Superior temporal gyrus (tissue), 1 donor: ENCODE measurements at regions not wholly inside any gene's neighbourhood (a gene's known extent, or its start where the extent isn't known, plus 50 kb on each side); places are given as distances from the start of the nearest gene placed in this dataset.

Experiments used
- DNase-seq: peaks from one replicate; pipeline ENCODE4 v3.0.0-alpha.2; 2016; ENCODE audit errors: extremely low spot score

DNA sequence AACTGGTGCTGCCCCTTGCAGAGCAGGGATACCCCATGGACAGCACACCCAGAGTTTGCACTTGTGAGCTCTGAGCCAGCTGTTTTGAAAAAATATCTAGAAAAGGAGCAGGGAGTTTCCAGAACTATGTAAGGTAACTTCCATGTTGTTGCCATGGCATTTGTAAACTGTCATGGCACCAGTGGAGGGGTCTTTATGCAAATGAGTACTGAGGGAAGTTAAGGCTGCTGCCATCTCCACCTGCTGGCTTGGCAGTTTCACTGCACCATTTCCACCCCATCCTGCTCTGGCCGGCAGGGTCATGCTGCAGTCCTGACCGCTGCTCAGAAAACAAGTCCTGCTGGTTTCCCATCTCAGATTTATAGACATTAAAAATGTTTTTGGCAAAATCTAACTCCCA lies 52.3 kb upstream of the SNTG2 start:
- no peak for DNase-seq

DNA sequence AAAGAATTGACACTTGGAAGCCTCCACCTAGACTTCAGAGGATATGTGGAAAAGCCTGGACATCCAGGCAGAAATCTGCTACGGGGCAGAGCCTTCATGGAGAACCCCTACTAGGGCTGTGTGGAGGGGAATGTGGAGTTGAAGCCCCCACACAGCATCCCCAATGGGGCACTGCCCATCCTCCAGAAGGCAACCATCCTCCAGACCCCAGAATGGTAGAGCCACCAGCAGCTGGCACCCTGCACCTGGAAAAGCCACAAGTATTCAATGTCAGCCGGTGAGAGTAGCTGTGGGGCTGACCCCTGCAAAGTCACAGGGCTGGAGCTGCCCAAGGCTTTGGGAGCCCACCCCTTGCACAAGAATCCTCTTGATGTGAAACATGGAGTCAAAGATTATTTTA lies 53.6 kb upstream of the SNTG2 start:
- no peak for DNase-seq

DNA sequence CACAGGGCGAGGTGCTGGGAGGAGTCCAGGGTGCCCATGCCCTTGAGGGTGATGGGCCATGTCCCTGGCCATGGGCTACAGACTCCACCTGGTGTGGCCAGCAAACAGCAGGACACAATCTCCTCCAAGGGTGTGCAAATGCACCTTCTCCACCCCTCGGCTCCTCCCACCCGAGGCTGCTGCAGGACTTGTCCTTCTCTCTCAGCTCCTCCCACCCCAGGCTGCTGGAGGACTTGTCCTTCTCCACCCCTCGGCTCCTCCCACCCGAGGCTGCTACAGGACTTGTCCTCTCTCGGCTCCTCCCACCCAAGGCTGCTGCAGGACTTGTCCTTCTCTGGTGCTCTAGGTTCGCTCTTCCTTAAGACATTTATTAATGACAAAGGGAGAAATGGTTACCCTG lies 57.3 kb upstream of the SNTG2 start:
- no peak for DNase-seq

DNA sequence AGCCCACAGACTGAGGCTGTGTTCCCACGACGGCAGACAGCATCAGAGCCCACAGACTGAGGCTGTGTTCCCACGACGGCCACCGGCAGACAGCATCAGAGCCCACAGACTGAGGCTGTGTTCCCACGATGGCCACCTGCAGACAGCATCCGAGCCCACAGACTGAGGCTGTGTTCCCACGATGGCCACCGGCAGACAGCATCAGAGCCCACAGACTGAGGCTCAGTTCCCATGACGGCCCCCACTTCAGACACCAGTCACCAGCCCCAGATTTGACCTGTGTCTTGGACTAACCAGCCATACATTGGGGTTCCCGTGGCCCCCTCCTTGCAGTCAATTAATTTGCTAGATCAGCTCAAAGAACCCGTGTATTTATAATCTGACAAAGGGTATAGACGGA lies 57.8 kb upstream of the SNTG2 start:
- DNase-seq: no peak

DNA sequence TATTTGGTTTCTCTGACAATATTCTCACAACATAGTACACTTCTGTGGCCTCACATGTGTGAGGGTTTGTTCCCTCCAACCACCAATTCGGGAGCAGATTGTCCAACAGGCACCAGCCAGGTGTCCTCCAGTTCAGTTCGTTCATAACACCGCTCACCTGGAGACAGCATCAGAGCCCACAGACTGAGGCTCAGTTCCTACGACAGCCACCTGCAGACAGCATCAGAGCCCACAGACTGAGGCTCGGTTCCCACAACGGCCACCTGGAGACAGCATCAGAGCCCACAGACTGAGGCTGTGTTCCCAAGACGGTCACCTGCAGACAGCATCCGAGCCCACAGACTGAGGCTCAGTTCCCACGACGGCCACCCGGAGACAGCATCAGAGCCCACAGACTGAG lies 58.2 kb upstream of the SNTG2 start:
- DNase-seq: no peak

DNA sequence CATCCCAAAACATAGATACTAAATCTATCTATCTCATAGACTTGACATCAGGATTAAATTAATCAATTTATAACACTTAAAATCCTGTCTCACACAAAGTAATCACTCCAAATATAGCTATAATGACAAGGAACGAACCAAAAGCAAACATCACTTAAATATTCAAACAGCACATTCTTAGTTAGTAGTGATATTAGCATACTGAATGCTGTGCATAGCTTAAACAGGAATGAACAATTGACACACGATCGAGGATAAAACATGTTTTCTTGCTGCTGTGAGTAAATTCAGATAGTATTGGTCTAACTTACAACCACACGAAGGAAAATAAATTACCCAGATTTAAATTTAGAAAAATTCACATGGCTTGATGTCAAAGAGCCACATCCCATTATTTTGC lies 58.9 kb upstream of the SNTG2 start:
- DNase-seq: no peak

DNA sequence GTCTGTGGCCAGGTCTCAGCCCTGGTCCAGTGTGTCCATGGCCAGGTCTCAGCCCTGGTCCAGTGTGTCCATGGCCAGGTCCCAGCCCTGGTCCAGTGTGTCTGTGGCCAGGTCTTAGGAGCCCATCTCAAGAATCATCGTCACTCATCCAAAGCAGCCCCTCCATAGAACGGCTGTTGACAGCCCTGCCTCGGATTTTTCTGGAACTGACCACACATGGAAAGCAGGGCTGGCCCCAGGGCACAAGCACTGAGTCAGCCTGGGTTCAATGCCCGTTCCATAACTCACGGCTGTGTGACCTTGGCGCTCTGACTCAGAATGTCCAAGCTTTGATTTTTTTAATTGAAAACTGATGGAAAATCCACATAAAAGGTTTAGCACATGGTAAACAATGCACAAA lies 59.9 kb upstream of the SNTG2 start:
- DNase-seq: no peak

DNA sequence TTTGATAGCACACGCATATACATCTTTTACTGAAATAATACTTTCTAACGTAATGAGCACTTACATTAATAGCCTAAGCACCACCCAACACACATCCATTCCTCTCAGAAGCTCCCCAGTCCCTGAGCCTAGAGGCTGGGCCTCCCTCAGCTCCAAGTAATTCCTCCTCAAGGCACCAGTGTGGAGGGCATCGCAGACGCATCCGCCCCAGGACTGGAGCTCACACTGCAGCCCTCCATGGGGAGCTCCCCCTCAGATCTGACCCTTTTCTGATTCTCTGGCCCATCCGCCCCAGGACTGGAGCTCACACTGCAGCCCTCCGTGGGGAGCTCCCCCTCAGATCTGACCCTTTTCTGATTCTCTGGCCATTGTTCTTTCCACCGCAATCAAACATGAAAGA lies 60.4 kb upstream of the SNTG2 start:
- DNase-seq: no peak

DNA sequence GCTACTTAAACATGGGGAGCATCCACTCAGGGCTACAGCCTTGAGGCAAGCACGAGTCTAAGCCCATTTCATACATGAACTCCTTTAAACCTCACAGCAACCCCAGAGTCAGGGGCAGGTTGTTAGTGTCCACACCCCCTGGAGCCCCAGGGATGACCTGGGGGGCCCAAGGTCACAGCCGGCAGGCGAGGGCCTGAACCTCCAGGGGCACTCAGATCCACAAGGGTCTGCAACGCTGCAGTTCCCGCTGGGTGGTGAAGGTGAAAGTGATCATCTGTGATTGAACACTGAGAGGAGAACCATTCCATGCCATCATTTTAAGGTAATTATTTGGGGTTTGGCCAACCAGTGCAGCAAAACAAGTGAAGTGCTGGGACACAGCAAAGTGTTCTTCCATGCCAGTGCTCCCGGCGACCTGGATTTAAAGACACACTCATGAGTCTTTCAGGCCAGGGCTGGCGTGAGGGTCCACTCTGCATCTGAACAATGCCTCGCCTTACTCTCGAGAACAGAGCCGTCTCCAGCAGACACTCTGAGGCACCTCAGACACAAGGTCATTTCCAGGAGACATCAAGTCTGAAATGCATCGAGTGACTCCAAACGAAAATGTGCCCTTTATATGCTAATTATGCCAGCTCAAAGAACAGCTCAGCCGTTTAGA lies 61.6 kb upstream of the SNTG2 start:
- no peak for DNase-seq

DNA sequence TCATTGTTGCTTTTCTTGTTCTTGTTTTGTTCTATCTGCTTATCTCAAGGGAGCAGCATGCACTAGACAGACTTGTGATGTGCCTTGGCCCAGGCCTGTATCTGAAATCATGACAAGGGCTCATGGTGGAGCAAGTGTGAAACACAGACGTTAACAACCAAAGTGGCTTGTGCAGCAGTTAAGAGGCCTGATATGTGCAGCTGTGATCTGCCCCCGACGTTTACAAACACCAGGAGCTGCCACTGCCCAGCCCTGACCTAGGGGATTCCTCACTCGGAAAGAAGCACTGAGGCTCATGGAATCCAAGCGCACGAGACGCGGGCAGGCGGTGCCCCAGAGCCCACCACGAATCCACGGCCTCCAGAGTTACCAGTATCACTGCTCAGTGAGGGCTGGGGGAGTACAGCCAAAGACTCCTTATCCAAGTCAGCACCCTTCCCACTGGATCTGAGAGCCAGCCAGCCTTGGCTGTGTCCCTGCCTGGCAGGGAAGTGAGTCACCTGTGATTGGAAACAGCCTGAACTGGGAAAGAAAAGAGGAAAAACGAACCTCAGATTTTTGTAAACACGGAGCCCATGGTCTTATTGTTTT lies 62.3 kb upstream of the SNTG2 start:
- DNase-seq: no peak

DNA sequence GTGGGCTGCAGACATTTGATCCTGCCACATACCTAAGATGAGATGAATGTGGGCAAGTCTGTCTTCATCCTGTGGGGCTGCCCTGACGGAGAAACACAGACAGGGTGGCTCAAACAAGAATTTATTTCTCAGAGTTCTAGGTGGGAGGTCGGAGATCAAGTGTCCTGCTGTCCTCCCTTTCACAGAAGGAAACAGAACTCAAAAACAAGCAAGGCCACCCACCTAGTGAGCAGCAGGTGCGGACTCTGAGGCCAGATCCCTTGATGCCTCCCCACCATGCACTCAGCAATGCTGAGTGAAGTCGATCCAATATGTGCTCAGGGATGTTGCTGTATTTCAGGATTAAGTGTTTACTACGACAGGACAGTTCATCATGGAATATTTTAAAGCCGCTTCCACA lies 63.0 kb upstream of the SNTG2 start:
- no peak for DNase-seq

DNA sequence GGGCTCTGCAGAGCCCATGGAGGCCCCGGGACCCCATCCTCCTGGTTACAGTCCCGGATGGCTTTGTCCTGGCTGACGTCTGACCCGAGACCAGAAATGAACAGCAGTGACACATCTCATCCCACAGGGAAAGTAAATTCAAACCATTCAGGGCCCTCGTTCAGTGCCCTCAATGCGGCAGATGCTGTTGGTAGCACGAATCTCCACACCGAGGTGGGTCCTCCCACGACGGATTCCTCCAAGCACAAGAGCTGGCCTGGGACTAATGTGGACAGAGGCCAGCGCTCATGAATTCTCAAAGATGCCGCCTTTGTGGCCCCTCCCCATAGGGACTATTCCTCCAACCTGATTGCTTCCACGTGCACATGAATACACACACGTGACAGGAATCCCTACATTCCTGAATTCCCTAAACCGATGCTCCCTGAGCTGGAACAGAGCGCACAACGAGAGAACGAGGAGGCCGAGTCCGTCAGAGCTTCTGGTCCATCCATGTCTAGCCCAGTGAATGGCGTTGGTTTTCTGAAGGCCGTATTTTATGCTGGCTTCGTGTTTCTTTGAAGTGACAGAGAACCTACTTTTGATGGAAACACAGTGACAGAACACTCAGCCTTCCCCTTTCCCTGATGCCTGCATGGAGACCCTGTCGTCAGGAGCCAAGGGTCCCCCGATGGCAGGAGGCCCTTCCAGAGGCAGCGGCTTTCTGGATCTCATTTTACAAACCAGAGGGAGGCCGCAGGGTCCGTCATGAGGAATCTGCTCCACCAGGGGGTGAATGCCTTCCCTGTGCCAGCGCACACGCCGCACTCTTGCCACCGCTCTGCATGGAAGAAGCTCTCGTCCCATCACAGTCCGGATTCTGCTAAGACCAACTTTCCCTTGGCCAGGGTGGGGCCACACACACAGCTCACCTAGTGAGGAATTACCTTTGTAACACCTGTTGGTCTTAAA lies 64.3 kb upstream of the SNTG2 start:
- DNase-seq: no peak

DNA sequence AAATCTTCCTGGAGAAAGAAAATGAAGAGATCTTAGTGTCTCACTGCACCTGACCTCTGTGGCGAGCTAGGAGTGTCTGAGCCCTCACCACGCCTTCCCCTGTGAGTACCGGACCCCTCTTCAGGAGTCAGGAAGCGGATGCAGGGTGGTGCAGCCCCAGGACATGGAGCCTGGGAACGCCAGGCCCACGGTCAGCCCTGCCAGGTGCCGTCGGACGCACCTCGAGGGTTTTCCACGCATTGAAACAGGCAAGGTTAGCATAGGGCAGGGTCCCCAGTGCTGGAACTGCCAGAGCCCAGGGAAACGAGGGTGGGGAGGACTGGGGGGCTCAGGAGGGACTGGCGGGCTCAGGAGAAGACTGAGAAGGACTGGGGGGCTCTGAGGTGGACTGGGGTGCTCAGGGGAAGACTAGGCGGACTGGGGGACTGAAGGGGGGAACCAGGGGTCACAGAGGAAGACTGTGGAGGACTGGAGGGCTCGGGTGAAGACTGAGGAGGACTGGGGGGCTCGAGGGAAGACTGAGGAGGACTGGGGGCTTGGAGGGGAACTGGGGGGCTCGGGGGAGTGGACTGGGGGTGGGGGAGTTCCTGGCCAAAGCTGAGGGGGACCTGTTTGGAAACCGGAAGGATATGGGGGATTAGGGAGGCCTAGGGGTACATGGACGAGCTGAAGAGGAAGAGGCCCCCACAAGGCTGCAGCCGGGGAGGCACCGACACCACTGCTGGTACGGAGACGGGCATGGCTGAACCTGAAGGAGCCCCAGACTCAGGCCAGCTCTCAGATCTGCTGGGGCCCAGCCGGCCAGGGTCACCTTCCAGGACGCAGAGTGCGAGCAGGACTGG lies 65.2 kb upstream of the SNTG2 start:
- no peak for DNase-seq

DNA sequence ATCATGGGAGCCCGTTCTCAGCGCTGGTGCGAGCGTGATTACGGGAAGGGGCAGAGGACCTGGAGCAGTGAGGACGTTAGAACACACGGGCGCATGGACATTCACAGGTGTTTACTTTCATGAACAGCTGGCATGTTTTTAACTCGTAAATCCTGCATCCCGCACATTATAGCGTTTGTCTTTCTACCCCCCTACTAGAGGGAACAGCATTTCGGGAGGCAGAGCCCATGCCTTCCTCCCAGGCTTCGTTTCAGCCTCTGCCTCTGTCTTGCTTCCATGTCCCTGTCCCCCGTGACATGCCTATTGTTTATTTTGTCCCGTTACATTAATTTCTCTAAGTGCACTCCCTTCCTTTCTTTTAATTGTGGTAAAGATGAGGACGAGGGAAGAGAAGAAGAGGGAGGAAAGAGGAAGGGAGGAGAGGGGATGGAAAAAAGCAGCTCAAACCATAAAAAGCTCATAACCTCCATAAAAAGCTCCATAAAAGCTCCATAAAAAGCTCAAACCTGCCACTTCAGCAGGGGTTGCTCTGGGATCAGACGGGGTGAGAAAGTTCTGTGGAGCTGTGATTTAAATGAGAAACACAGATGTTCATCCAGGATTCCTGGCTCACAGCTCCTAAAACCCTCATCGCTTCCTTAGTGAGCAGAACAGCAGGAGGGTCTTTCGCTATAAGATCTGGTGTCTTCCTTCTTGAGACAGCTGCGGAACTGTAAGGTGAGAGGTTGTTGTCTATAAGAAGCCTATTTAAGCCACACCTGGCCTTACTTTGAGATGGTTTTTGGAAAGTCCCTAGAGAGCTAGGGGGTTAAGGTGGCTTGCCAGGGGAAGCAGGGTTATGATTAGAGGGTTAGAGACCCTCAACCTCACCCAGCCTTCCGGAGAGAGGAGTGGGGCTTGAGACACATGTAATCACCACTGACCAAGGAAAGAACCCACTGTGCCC lies 66.6 kb upstream of the SNTG2 start:
- DNase-seq: no peak

DNA sequence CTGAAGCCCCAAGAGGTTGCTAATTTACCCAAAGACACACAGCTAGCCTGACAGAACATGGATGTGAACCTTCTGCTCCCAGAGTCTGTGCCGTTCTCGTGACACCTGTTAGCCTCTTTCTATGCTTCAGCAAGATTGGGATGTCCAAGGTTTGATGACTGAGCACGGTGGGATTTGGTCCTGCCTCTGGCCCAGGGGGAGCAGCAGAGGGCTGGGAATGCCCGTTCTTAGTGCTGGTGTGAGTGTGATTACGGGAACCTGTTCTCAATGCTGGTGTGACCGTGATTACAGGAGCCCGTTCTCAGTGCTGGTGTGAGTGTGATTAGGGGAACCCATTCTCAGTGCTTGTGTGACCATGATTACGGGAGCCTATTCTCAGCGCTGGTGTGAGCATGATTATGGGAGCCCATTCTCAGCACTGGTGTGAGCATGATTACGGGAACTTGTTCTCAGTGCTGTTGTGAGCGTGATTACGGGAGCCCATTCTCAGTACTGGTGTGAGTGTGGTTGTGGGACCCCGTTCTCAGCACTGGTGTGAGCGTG lies 67.3 kb upstream of the SNTG2 start:
- DNase-seq: no peak

DNA sequence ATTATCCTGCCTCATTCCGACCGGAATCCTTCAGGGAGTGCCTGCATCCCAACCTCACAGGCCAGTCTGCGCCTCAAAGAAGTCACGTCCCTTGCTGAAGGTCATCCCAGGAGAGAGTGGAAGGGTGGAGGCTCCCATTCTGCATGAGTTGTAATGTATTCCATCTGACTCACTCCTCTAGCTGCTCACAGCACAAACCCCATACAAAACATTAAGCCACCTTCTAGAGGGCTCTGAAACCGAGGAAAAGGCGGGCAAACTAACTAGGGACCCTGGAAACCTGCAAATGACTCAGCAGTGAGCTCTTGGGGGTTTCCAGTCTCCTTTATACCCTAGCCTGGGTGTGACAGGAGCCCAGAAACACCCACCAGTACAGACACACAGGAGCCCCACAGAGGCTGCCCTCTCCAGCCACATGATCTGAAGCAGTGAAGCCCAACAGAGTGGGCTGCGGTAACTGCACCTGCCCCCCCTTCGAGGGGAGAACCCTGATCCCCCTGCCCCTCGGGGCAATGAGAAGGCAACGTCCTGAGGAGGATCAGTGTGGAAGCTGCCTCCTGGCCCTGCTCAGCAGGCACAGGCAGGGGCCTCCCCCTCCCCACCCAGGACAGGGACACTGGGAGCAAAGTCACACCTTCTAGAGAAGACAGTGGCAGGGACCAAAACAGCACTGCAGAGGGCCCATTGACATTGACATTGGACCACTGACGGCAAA lies 69.3 kb upstream of the SNTG2 start:
- DNase-seq: no peak

DNA sequence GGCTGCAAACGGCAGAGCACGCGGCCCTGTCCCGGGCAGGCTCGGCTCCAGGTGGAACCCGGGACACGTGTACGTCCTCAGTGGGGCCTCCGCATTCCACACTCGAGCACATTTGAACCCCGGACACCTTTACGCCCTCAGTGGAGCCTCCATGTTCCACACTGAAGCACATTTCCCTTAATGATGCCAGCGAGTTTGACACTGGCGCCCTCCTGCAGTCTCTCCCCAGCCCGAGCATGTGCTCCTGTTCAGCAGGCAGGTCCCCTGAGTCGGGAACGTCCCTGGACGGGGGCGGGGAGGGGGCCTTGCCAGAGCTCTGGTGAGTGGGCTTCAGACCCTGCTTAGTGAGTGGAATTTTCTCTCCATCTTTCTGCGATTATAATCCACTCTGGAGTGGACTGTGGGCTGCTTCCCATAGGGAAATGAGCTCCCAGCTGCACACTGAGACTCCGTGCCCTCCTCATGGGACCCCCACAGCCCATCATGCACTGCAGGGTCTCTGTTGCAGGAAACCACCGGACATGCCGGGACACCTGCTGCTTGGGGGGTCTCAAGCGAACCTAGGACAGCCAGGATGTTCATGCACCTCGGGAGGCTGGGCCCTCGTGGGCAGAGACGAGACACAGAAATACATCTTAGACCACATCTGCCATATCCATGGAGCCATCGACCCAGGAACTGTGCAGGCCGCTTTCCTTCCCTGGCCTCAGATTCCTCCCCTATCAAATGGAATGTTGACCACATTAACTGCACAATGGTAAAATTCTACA lies 70.3 kb upstream of the SNTG2 start:
- no peak for DNase-seq

DNA sequence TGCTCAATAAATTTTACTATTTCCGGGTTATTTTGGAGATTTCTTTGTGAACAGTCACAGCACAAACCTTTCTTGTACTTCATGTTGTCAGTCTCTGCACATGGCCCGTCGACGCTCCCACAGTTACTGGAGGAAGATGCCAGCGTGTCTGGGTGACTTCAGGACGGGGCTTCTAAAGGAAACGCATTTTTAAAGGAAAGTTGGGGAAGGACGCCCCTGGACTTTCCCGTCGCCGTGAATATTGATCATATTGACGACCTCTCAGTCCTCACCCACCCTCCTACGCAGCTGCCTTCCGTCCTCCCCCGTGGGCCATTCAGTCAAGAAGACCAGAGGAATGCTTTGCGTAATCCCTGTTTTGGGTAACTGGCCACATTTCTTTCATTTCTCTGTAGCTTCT lies 71.1 kb upstream of the SNTG2 start:
- no peak for DNase-seq

DNA sequence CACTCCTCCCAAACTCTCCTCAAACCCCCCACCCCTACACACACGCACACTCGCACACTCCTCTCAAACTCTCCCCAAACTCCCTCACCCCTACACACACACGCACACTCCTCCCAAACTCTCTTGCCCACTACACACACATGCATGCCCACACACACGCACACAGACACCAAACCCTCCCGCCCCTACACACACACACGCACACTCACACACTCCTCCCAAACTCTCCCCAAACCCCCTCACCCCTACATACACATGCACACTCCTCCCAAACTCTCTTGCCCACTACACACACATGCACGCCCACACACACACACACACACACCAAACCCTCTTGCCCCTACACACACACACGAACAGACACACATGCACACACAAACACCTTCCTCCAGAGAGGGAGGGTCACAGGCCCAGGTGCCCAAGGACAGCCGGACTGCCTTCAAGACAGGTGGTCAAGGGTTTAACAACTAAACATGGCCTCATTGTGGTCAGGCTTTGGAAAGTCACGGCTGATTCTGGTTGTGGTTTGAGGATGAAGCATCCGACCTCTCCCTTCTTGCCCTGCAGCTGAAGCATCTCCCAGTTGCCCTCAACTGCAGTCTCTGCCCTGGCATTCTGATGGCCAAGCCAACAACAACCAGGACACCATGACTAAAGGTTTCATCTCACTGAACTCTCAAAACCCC lies 72.3 kb upstream of the SNTG2 start:
- DNase-seq: no peak
